Fibroblast of skin of left biceps (primary cell): ENCODE measurements at regions not wholly inside any gene's neighbourhood (a gene's known extent, or its start where the extent isn't known, plus 50 kb on each side); places are given as distances from the start of the nearest gene placed in this dataset.

Experiments used
- DNase-seq, 2 experiments: peaks; one replicate each; pipeline ENCODE4 v3.0.0-alpha.2; 2013; ENCODE audit warnings: low read depth in 2 of 2

DNA sequence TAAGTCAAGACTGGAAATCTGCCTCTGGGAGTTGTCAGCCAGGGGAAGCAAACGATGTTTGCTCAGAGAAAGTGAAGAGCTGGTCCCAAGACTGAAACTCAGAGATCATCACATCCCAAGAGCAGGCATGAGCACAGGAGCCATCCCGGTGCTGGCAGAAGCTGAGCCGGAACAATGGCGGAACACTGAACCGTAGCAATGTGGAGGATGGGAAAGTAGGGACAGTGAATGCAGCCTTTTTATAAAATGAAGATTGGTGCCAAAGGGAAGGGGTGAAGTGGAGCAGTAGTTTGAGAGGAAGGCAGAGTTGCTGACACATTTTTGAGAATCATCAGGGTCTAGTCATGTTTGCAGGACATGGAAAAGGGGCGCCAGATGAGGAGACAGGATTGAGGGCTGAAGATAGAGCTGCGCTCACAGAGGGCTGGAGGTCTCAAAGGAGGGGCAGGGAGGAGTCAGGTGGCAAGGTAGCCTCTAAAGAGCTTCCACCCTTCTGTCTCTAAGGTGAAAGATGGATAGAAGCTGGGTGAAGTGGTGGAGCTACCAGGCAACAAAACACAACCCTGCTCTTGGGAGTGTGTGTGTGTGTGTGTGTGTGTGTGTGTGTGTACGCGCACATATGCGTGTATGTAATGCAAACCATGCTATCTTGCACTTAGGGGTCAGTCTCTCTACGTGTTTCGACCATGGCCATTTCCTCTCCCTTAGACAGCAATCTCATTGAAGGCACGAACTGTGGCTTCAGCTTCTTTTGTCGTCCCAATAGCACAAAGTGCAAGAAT is 94.3 kb upstream of the IRF2BP2 start:
- no peak for DNase-seq

DNA sequence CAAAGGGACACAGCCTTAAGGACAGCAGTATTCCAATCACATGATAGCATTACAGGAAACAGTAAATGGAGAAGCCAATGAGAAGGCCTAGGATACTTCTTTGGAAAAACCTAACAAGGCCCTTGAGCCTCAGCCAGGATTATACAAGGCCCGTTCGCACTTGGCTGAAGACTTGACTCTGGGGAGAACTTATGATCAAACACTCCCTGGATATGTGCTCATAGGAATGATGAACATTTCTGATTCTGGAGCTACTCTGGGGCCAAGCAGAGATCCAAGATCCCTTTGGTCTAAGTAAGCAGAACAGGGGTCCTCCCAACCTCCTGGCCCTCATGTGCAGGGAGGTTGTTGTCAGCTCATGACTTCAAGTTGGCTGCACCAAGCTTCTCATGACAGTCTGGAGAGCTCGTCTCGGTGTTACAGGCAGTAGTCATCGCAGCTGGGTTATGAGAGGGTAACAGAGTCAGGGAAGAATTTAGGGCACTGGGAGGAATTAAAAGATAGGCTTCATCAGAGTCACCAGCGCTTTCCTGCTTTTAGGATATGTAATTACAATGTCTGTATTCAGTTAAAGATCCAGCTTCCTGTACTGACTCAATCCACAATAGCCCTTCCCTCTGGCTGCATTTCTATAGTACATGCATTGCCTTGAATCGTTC is 92.5 kb upstream of the IRF2BP2 start:
- no peak for DNase-seq

DNA sequence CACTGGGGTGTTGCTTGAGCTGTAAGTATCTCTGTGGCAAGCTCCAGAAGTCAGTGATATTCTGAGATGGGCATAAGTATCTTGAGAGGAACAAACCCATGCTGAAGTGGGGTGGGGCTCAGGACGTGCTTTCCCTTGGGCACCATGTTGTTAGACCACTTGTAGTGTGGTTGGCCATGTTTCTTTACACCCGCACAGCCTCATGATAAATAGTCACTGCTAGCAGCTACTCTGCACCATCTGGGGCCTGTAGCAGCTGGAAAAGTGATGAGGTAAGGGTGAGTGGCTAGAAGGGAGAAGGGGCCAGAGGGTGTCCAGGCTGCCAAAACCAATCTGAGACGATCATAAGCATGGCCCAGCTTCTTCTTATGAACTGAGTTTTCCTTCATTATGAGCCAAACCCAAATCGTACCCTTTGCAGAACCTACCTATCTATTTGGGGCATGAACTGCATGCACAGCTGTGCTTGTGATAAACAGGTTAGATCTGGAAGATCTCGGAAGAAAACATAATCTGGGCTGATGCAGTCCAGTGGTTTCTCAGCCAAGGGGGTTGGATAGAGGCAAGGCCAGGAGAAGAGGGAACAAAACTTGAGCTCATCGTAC is 91.9 kb upstream of the IRF2BP2 start:
- DNase-seq = no peak

DNA sequence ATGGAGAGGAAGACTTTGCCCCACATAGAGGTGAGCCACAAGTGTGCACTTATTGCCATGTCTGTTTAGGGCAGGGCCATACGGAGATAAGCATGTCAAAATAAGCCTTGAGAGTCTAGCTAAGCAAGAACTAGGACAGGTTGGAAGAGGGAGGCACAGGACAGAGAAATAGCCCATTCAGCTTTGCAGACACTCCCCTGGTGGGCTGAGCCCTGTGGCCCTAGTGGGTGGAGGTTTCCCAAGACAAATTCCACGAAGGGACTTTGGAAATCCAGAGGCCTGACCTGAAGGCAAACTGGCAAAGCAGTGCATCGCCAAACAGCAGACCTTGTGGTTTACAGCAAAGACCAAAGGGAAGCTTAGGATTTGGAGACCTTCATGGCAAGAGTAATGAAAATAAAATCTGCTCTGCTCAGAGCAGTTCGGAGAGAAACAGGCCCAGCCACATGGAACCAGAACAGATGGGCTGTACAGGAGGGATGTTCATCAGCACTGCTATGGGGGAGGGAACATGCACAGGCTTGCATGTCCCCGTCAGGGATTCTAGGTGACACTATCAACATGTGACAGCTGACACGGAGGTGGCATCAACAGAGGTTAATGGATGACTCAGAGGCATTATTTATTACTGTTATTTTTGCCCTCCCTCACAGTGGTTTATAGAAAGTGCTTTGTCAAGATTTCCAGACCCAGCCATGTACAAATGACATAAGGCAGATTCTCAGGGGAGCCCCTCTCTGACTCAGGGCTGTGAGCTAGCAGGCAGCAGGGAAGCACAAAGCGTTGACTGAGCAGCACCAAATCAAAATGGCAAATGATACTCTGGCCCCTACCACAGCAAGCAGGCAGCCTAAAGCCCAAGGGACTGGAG is 90.1 kb upstream of the IRF2BP2 start:
- DNase-seq = peak in 1 of 2 experiments; percentile 20

DNA sequence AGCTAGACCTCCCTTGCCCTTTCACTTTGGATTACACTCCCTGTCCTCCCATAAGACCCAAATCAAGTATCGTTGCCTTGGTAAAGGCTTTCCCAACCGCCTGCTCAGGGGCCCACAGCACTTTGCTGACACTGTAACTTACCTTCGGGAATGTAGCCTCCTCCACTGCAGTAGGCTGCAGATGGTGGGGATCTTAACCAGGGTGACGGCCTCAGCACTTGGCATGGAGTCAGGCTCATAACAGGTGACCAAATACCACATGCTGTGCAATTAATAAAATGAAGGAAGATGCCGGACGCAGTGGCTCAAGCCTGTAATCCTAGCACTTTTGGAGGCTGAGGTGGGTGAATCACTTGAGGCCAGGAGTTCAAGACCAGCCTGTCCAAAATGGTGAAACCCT is 88.7 kb upstream of the IRF2BP2 start:
- no peak for DNase-seq

DNA sequence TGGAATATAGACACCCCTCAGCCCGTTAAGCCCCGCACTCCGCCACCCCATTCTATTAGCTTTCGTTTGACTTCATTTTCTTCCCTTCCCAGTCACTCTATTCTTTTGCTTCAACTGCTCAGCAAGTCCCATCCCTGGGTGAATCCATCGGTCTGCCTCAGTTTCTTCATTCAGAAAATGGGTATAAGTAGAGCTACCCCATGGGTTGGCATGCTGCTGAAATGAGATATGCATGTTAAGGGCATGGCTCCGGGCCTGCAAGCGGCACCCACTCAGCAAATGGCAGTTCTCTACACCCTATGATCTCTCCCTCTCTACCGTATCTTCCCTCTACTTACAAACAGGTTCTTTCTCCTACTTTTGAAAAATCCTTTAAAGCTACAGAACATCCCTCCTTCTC is 87.8 kb upstream of the IRF2BP2 start:
- DNase-seq = no peak

DNA sequence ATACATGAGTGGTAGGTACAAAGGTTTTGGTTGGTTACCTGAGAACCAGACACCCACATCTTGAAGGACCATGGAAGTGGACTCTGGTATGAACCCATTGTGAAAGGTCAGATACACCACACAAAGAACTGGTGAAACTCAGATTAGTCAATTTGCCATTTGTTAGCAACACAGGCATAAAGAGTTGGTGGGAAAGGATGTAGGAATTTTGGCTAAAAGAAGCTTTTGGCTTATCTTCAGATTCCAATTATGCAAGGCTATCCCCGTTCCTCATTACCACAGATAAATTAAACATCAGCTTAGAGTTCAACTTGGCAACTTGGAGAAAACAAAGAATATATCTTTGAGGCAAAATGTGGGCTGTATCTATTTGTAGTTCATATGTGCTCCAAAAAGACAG is 87.0 kb upstream of the IRF2BP2 start:
- peak in 1 of 2 experiments; percentile 21 for DNase-seq

DNA sequence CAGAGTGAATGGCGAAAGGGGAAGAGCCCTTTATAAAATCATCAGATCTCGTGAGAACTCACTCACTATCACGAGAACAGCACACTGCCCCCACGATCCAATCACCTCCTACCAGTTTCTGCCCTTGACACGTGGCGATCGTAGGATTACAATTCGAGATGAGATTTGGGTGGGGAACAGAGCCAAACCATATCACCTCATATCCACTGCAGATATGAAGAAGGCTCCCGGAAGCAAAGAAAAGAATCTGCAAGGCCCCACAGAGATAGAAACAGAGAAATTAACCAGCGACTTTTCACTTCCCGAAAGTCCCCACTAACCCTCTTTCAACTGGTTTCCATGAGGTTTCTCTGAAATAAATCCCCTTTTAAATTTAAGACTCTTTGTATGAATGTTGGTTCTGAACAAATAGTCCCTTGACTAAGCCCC is 86.2 kb upstream of the IRF2BP2 start:
- DNase-seq = no peak

DNA sequence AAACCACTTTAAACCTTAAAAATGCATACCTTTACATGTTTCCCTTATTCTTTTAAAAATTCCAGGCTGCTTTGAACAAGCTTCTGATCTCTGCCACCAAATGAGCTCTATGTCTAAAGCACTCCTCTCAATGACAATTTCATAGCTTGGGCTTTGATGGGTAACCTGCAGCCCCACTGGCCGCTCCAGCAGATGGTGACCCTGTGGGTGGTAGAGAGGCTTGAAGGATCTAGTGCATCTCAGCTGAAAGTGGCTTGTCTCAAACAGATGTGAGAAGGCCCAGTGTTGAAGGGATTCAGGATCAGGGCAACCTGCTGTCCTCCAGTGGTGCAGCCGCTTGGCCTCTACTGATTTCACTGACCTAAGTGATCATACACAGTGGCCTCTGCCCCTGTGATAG is 84.7 kb upstream of the IRF2BP2 start:
- no peak for DNase-seq

DNA sequence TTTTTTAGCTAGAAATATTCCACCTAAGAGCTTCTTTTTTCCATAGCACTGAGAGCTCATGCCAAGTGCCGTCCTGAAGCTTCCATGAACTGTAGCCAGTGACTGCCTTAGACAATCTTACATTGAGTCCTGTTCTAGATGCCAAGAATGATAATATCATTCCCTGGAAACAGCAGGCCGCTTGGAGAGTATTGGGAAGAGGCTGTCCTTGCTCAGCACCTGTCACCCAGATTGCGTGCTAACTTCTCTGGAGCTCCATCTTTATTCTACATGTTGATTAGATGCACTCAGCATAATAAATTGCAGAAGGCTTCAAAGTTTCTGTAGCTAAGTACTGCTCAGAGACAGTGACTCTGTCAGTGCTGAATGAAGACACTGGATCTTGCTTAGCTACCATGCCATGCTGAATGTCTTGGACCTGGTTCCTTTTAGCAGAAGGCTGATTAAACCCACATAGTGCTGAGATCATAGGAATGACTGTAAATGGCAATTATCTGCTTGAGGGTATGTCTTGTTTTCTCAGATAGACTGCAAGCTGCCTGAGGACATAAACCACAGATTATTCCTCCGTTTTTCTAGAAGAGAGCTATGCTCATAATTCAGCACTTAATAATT is 83.1 kb upstream of the IRF2BP2 start:
- DNase-seq = no peak

DNA sequence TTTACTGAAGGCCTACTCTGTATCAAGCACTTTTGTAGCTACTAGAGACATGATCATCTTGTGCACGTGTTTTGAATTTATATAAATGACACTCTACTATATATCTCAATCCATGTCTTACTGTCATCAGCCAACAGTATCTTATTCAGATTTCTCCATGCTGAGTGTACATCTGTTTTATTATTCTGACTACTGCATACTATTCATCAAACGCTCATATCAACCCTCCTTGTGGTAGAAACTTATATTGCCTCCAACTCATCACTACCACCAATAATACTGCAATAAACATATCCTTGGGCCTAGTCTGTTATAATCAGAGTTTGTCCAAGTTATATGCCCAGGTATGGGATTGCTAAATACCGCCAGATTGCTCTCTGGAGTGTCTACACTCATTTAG is 81.6 kb upstream of the IRF2BP2 start:
- DNase-seq = peak in 1 of 2 experiments; percentile 49

DNA sequence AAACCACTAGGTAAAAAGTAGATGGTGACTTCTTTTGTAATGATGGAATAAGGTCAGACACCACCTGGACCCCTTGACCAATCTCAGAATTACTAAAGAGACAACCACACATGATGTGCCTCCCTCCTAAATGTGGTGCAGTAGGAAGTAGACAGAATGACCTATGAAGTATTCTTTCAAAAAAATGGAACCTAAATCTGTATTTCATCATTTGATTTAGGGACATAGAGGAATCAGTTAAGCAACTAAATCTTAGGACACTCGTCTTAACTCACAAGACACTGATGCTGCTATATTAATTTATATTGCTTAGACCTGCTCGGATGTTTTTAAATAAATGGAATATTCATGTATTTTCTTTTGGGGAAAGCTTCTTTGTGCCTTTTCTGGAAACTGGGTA is 80.9 kb upstream of the IRF2BP2 start:
- no peak for DNase-seq

DNA sequence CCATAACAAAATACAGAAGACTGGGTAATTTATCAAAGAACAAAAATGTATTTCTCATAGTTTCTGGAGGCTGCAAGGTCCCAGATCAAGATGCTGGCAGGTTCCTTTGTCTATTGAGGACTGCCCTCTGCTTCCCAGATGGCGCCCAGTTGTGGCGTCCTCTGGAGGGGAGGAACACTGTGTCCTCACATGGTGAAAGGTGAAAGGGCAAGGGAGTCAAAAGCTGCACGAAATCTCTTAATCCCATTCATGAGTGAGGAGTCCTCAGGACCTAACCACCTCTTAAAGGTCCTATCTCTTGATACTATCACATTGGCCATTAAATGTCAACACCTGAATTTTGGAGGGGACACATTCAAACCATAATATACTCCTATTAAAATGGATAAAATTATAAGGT is 79.3 kb upstream of the IRF2BP2 start:
- DNase-seq = no peak

DNA sequence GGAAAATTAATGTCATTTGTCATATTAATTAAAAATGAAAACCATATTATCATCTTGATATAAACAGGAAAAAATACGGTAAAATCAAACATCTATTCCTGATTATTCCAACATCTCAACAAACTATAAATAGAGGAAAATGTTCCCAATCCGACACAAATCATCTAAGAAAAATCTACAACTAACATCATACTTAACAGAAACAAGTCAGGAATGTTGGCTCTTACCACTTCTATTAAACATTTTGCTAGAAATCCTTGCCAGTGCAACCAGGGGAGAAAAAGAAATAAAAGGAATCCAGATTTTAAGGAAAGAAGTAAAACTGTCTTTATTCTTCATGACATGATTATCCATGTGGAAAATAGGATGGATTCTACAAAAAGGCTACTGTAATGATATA is 77.0 kb upstream of the IRF2BP2 start:
- no peak for DNase-seq

DNA sequence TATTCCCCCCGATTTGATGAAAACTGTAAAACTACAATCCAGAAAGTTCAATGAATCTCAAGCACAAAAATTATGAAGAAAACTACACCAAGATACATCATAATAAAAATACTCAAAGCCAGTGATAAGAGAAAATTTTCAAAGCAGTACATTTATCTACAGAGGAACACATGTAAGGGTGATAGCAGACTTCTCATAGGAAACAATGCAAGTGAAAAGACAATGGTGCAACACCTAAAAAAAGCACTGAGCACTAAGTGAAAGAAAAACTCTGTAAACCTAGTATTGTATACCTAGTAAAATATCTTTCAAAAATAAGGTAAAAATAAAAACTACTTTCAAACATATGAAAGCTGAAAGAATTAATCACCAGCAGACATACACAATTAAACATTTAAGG is 76.1 kb upstream of the IRF2BP2 start:
- DNase-seq = no peak

DNA sequence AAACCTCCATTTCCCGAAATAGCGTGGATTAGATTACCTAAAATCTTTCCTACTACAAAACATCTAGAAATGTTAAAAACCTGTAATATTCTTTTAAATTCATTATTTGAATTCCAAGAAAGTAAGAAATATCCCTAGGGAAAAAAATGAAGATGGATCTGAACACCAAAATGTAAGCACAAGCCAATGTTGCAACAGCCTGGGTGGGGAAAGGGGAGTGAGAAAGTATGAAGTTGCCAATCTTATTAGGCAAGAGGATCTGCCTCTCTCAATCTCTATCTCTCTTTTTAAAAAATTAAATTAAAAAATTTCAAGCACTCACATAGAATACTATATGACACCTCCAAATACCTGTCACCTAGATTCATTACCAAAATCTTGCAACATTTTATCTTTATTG is 74.9 kb upstream of the IRF2BP2 start:
- DNase-seq = no peak

DNA sequence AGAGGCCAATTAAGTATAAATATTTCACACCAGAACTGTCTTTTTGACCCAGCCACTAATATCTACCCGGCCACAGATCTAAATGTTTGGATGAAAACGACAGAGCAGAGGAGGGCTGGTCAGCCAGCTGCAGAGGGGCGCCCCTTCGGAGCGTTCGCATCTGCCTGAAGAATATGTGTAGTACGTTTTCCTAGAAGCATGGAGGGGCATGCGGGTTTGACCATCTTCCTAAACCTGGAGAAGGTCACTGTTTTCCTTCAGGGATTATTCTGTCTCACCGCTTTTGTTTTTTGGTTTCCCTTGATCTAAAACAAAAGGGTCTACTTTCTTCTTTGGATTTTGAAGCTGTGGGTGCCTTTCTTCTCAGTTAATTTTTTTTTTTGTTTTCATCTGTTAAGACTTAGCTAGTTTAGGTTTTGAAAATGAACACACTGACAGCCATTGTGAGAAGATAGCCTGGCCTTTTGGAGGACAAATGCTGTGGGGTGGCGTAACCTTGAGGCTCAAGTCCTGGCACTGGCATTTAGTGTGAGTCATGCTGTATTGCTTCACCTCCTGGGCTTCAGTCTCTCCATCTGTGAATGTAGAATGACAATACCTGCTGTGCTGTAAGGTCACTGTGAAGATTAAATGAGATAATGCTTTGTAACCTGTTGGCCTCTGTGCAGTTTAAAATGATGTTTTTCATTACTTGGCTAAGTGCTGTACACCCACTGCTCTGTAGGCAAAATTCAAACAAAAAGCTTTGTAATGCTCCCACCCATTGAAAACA is 74.1 kb upstream of the IRF2BP2 start:
- DNase-seq = no peak

DNA sequence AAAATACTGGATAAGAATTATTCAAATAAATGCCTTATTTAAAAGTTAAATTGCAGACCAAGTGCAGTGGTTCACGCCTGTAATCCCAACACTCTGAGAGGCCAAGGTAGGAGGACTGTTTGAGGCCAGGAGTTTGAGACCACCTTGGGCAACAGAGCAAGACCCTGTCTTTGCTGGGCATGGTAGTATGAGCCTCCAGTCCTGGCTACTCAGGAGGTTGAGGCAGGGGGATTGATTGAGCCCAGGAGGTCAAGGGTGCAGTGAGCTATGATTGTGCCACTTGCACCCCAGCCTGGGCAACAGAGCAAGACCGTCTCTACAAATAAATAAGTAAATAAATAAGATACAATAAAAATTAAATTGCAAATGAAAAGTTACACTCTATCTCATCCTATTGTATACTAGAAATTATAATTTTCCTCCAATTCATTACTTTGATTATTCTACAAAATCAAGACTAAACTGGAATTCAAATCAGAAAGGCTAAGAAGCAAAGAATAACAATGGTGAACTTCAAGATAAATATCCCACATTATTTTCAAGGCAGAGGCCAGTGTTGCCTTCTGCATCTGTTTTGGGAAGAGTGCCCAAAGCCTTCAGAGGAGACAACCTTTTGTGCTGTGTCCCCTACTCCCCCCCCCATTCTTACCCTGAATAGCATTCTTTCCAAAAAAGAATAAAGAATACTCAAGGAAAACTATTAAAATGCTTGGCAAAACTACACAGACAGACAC is 73.3 kb upstream of the IRF2BP2 start:
- no peak for DNase-seq

DNA sequence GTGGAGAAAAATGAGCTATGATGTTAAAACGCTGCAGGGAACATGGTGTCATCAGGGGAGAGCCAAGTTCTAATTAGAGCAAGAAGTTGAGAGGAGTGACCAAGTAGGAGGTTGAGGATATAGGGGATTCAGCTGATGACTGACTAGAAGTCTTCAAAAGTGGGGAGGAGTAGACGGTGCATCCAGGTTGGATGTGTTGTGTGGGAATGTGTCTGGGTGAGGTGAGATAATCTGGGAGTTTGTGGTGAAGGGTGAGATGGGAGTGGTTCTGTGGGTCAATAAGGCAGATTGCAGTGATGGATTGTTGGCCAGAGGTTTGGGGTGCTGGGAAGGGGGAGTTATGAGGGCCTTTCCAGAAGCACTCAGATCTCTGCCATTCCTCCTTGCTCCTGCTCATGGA is 72.0 kb upstream of the IRF2BP2 start:
- no peak for DNase-seq

DNA sequence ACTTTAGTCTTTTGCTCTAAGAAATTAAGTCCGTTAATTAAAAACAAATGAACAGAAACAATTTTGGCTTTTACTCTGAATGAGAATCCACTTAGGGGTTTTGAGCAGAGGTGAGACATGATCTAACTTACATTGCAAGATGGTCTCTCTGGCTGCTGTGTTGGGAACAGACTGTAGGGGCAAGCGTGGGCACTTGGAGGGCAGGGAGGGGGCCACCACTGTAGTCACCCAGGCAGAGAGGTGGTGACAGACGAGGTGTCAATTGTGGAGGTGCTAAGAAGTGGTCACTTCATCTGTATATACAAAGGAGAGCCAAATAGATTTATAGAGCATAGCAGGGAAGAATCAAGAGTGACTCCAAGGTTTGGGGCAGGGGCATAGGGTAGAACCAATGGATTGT is 71.1 kb upstream of the IRF2BP2 start:
- no peak for DNase-seq
